ENCODE measurements at regions not wholly inside any gene's neighbourhood (a gene's known extent, or its start where the extent isn't known, plus 50 kb on each side); places are given as distances from the start of the nearest gene placed in this dataset.
"Not testable (repeated sequence)": the region's sequence is repeated elsewhere in the genome, so short reads cannot be mapped to it uniquely, and the experiment has no call there.

- not testable (repeated sequence) for TF ChIP-seq CTCF (IDR thresholded peaks at IDR 0.05; ENCODE audit: borderline replicate concordance, extremely low read depth, low read length, poor library complexity, severe bottlenecking); EZH2 (IDR thresholded peaks at IDR 0.05; ENCODE audit: borderline replicate concordance, low read depth, low read length, severe bottlenecking)
Measured at GRCh38 chr3:189442257-189442656, 188.9 kb upstream of the TP63 start.

Measured in DND-41 (cell line).